A673 (cell line): ENCODE measurements at regions not wholly inside any gene's neighbourhood (a gene's known extent, or its start where the extent isn't known, plus 50 kb on each side); places are given as distances from the start of the nearest gene placed in this dataset.

Experiments used
- BruUV-seq: library from RNA; stranded (reverse); fragments of 400-500 nt; replicated peaks from 2 replicates; lab custom pipeline; 2021; lab: Mats Ljungman, UMichigan
- CTCF ChIA-PET: fragments of 300-600 bp; sonication (Branson Sonifier 250); formaldehyde crosslinking; loops from one replicate; lab custom pipeline; 2022; ENCODE audit warnings: antibody characterized with exemption; lab: Charles Lee
- POLR2A ChIA-PET: fragments of 300-600 bp; sonication (Branson Sonifier 250); formaldehyde crosslinking; loops from one replicate; lab custom pipeline; 2022; ENCODE audit warnings: antibody characterized with exemption; ENCODE audit not compliant: low non-redundant PET; lab: Charles Lee
- DNase-seq: peaks from one replicate; pipeline ENCODE4 v3.0.0-alpha.2; 2015; ENCODE audit warnings: low spot score
- H3K27ac ChIP-seq: fragments of 200-600 bp; sonication (generic); 2 replicates; pipeline ENCODE4 v1.5.1; 2016; ENCODE audit warnings: mixed run types, low read depth, mild to moderate bottlenecking, mixed read lengths, antibody characterized with exemption, low read length; ENCODE audit not compliant: poor library complexity, severe bottlenecking
- H3K27me3 ChIP-seq: fragments of 200-600 bp; sonication (generic); replicated peaks from 2 replicates; pipeline ENCODE4 v1.6.1; 2017; ENCODE audit warnings: mixed run types, low read depth, mild to moderate bottlenecking, mixed read lengths, antibody characterized with exemption, low read length; ENCODE audit not compliant: insufficient read depth, poor library complexity
- H3K36me3 ChIP-seq: fragments of 200-600 bp; sonication (generic); 2 replicates; pipeline ENCODE4 v1.6.1; 2016; ENCODE audit warnings: mixed run types, mild to moderate bottlenecking, mixed read lengths, antibody characterized with exemption, low read length; ENCODE audit not compliant: insufficient read depth, poor library complexity, severe bottlenecking
- H3K4me1 ChIP-seq: fragments of 200-600 bp; sonication (generic); 2 replicates; pipeline ENCODE4 v1.6.1; 2017; ENCODE audit warnings: mixed run types, mild to moderate bottlenecking, mixed read lengths, antibody characterized with exemption, low read length; ENCODE audit not compliant: insufficient read depth, poor library complexity, severe bottlenecking
- H3K4me3 ChIP-seq: fragments of 200-600 bp; sonication (generic); 2 replicates; pipeline ENCODE4 v1.5.1; 2016; ENCODE audit warnings: low read depth, mixed run types, mild to moderate bottlenecking, mixed read lengths, low read length; ENCODE audit not compliant: poor library complexity, severe bottlenecking
- H3K9me3 ChIP-seq: fragments of 200-600 bp; sonication (generic); 2 replicates; pipeline ENCODE4 v1.6.1; 2016; ENCODE audit warnings: mixed run types, low read depth, mild to moderate bottlenecking, mixed read lengths, antibody characterized with exemption, low read length; ENCODE audit not compliant: poor library complexity, severe bottlenecking
- EZH2 ChIP-seq: fragments of 200-600 bp; sonication (generic); IDR thresholded peaks from 2 replicates; pipeline ENCODE4 v1.6.1; 2017; ENCODE audit warnings: borderline replicate concordance, low read depth, mild to moderate bottlenecking, mixed read lengths, antibody characterized with exemption, low read length; ENCODE audit not compliant: poor library complexity, severe bottlenecking
- intact Hi-C: fragments of 100-400 bp; cut with micrococcal nuclease; formaldehyde crosslinking; loops from one replicate; pipeline ENCODE4 v1.10.0; 2022; ENCODE audit not compliant: unreplicated experiment
- TF ChIP-seq, protein P1 (sequence below): fragments of 300-800, 200-600 bp; sonication (generic); conservative IDR thresholded peaks from 2 replicates; pipeline ENCODE4 v1.5.1; 2017; ENCODE audit warnings: low read depth, mild to moderate bottlenecking, antibody characterized with exemption, low read length, moderate library complexity, mixed read lengths

GRCh38 chr7:79593866-79594301, 140.4 kb upstream of the MAGI2 start:
- no peaks in the 10 kb centered on the region for H3K4me1 ChIP-seq
- intact Hi-C loops: no loop called here
- H3K4me3 ChIP-seq: no peak overlapping the region
- no TSS peak for BruUV-seq
- no peaks in the 10 kb centered on the region for H3K9me3 ChIP-seq
- peaks cover 4% of the 10 kb centered on the region for H3K27me3 ChIP-seq
- POLR2A ChIA-PET: no interaction called here
- no peak for DNase-seq
- H3K36me3 ChIP-seq: no peaks in the 10 kb centered on the region
- CTCF ChIA-PET: no interaction called here
- TF ChIP-seq EZH2: no peak
- TF ChIP-seq, protein P1, sequence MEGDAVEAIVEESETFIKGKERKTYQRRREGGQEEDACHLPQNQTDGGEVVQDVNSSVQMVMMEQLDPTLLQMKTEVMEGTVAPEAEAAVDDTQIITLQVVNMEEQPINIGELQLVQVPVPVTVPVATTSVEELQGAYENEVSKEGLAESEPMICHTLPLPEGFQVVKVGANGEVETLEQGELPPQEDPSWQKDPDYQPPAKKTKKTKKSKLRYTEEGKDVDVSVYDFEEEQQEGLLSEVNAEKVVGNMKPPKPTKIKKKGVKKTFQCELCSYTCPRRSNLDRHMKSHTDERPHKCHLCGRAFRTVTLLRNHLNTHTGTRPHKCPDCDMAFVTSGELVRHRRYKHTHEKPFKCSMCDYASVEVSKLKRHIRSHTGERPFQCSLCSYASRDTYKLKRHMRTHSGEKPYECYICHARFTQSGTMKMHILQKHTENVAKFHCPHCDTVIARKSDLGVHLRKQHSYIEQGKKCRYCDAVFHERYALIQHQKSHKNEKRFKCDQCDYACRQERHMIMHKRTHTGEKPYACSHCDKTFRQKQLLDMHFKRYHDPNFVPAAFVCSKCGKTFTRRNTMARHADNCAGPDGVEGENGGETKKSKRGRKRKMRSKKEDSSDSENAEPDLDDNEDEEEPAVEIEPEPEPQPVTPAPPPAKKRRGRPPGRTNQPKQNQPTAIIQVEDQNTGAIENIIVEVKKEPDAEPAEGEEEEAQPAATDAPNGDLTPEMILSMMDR: no peak
- H3K27ac ChIP-seq: no peak overlapping the region

- Histone ChIP-seq H3K4me1 (no peaks in the 10 kb centered on the region), H3K36me3 (no peaks in the 10 kb centered on the region), H3K9me3 (no peaks in the 10 kb centered on the region), H3K27ac (no peak overlapping the region), H3K27me3 (peaks cover 4% of the 10 kb centered on the region), H3K4me3 (no peak overlapping the region)
- intact Hi-C loops: no loop called here
- no TSS peak for BruUV-seq
- no peak for DNase-seq
- TF ChIP-seq, protein P1: no peak
- TF ChIP-seq EZH2: no peak
- ChIA-PET CTCF (no interaction called here), POLR2A (no interaction called here)
Observed at GRCh38 chr7:79590916-79591623, 137.6 kb upstream of the MAGI2 start.

- POLR2A ChIA-PET: no interaction called here
- TF ChIP-seq, protein P1: no peak
- TF ChIP-seq EZH2: no peak
- no peak for DNase-seq
- Histone ChIP-seq H3K4me3 (no peak overlapping the region), H3K36me3 (no peaks in the 10 kb centered on the region), H3K4me1 (no peaks in the 10 kb centered on the region), H3K9me3 (no peaks in the 10 kb centered on the region), H3K27me3 (peaks cover 4% of the 10 kb centered on the region), H3K27ac (no peak overlapping the region)
- intact Hi-C loops: no loop called here
- no TSS peak for BruUV-seq
- CTCF ChIA-PET: no interaction called here
Observed at GRCh38 chr7:79590391-79590790, 136.9 kb upstream of the MAGI2 start.
